ENCODE measurements at regions not wholly inside any gene's neighbourhood (a gene's known extent, or its start where the extent isn't known, plus 50 kb on each side); places are given as distances from the start of the nearest gene placed in this dataset.

DNA sequence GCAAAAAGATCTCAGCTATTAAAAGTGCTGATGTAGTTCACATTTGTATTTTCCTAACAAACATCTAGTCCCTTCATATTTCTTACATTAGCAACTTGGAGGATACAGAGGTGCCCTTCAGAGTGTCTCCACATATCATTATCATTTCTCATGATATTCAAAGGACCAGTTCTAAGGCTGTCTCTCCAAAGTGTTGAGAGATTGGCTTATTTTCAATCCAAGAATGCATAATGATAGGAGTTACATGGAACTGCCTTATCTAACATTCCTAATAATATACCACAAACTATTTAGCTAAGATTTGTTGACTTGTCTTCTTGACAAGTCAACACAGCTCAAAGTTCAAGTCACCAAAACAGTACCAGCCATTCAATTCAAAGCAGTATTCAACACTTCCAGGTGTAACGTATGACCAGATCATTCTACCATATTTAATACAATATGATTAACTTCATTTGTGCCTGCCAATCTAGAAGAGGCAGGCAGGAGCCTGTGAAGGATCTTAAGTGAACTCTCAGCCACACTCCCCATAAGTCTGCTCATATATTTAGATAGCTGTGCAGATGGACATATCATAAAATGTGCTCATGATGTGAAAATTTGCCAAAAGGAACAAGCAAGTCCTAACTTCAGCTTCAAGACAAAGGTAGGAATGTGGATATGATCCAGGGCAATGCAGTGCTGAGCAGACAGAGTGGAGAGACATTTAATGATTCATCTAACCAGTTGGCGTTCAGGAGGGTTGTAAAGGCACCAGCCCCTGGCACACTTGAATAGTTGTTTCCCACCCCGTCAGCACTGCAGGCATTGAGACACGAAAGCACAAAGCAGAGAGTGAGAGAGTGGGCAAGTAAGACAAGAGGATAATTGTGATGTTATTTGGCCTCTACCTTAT is 108.3 kb downstream of the MTERF1 start:
- TF ChIP-seq POLR2A (IDR thresholded peaks at IDR 0.05) = no peak
- TF ChIP-seq, protein P1, sequence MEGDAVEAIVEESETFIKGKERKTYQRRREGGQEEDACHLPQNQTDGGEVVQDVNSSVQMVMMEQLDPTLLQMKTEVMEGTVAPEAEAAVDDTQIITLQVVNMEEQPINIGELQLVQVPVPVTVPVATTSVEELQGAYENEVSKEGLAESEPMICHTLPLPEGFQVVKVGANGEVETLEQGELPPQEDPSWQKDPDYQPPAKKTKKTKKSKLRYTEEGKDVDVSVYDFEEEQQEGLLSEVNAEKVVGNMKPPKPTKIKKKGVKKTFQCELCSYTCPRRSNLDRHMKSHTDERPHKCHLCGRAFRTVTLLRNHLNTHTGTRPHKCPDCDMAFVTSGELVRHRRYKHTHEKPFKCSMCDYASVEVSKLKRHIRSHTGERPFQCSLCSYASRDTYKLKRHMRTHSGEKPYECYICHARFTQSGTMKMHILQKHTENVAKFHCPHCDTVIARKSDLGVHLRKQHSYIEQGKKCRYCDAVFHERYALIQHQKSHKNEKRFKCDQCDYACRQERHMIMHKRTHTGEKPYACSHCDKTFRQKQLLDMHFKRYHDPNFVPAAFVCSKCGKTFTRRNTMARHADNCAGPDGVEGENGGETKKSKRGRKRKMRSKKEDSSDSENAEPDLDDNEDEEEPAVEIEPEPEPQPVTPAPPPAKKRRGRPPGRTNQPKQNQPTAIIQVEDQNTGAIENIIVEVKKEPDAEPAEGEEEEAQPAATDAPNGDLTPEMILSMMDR (IDR thresholded peaks at IDR 0.05) = no peak
